ENCODE measurements at regions not wholly inside any gene's neighbourhood (a gene's known extent, or its start where the extent isn't known, plus 50 kb on each side); places are given as distances from the start of the nearest gene placed in this dataset.

- Histone ChIP-seq H3K27ac (no peak overlapping the region), H3K36me3 (ENCODE audit: insufficient read depth, low read length) (no peaks in the 10 kb centered on the region), H3K9ac (ENCODE audit: insufficient read length) (no peak overlapping the region), H3K9me3 (ENCODE audit: low read depth, low read length) (no peaks in the 10 kb centered on the region), H3K4me3 (no peak overlapping the region)
- no peak for DNase-seq (ENCODE audit: low read depth, low spot score)
- TF ChIP-seq EZH2 (IDR thresholded peaks at IDR 0.05), result no peak
- no peak for TF ChIP-seq FOXP2 (optimal IDR thresholded peaks at IDR 0.05; ENCODE audit: control extremely low read depth, extremely low read length, insufficient read depth)
- TF ChIP-seq POLR2AphosphoS5 (IDR thresholded peaks at IDR 0.05; ENCODE audit: borderline replicate concordance, low read depth, low read length), result no peak
Observed at GRCh38 chr7:68984306-68984705, 614.0 kb upstream of the AUTS2 start.

- Histone ChIP-seq H3K36me3 (ENCODE audit: insufficient read depth, low read length) (no peaks in the 10 kb centered on the region), H3K27ac (no peak overlapping the region), H3K9me3 (ENCODE audit: low read depth, low read length) (no peaks in the 10 kb centered on the region), H3K4me3 (no peak overlapping the region), H3K9ac (ENCODE audit: insufficient read length) (no peak overlapping the region)
- DNase-seq (ENCODE audit: low read depth, low spot score), result no peak
- TF ChIP-seq POLR2AphosphoS5 (IDR thresholded peaks at IDR 0.05; ENCODE audit: borderline replicate concordance, low read depth, low read length) (no peak), EZH2 (IDR thresholded peaks at IDR 0.05) (no peak), FOXP2 (optimal IDR thresholded peaks at IDR 0.05; ENCODE audit: control extremely low read depth, extremely low read length, insufficient read depth) (no peak)
Observed at GRCh38 chr7:68994841-68995240, 603.4 kb upstream of the AUTS2 start.

GRCh38 chr7:68998136-68998535 is 600.1 kb upstream of the AUTS2 start:
- Histone ChIP-seq H3K4me3 (no peak overlapping the region), H3K9me3 (ENCODE audit: low read depth, low read length) (no peaks in the 10 kb centered on the region), H3K36me3 (ENCODE audit: insufficient read depth, low read length) (no peaks in the 10 kb centered on the region), H3K9ac (ENCODE audit: insufficient read length) (no peak overlapping the region), H3K27ac (no peak overlapping the region)
- TF ChIP-seq POLR2AphosphoS5 (IDR thresholded peaks at IDR 0.05; ENCODE audit: borderline replicate concordance, low read depth, low read length), result no peak
- TF ChIP-seq FOXP2 (optimal IDR thresholded peaks at IDR 0.05; ENCODE audit: control extremely low read depth, extremely low read length, insufficient read depth), result no peak
- no peak for TF ChIP-seq EZH2 (IDR thresholded peaks at IDR 0.05)
- DNase-seq (ENCODE audit: low read depth, low spot score), result no peak

- no peak overlapping the region for H3K27ac ChIP-seq
- H3K36me3 ChIP-seq (ENCODE audit: insufficient read depth, low read length), result no peaks in the 10 kb centered on the region
- TF ChIP-seq EZH2 (IDR thresholded peaks at IDR 0.05), result no peak
- no peak for TF ChIP-seq POLR2AphosphoS5 (IDR thresholded peaks at IDR 0.05; ENCODE audit: borderline replicate concordance, low read depth, low read length)
- no peak for TF ChIP-seq FOXP2 (optimal IDR thresholded peaks at IDR 0.05; ENCODE audit: control extremely low read depth, extremely low read length, insufficient read depth)
- no peak overlapping the region for H3K9ac ChIP-seq (ENCODE audit: insufficient read length)
- DNase-seq (ENCODE audit: low read depth, low spot score), result no peak
- H3K9me3 ChIP-seq (ENCODE audit: low read depth, low read length), result no peaks in the 10 kb centered on the region
- H3K4me3 ChIP-seq, result no peak overlapping the region
Observed at GRCh38 chr7:69002416-69002815, 595.9 kb upstream of the AUTS2 start.

GRCh38 chr7:69012149-69012548 is 586.1 kb upstream of the AUTS2 start:
- DNase-seq (ENCODE audit: low read depth, low spot score), result no peak
- H3K36me3 ChIP-seq (ENCODE audit: insufficient read depth, low read length), result no peaks in the 10 kb centered on the region
- TF ChIP-seq FOXP2 (optimal IDR thresholded peaks at IDR 0.05; ENCODE audit: control extremely low read depth, extremely low read length, insufficient read depth), result no peak
- no peak for TF ChIP-seq POLR2AphosphoS5 (IDR thresholded peaks at IDR 0.05; ENCODE audit: borderline replicate concordance, low read depth, low read length)
- TF ChIP-seq EZH2 (IDR thresholded peaks at IDR 0.05), result no peak

GRCh38 chr7:69017208-69017607 is 581.1 kb upstream of the AUTS2 start:
- no peak overlapping the region for H3K27ac ChIP-seq
- H3K9me3 ChIP-seq (ENCODE audit: low read depth, low read length), result no peaks in the 10 kb centered on the region
- H3K36me3 ChIP-seq (ENCODE audit: insufficient read depth, low read length), result no peaks in the 10 kb centered on the region
- TF ChIP-seq EZH2 (IDR thresholded peaks at IDR 0.05) (no peak), FOXP2 (optimal IDR thresholded peaks at IDR 0.05; ENCODE audit: control extremely low read depth, extremely low read length, insufficient read depth) (no peak), POLR2AphosphoS5 (IDR thresholded peaks at IDR 0.05; ENCODE audit: borderline replicate concordance, low read depth, low read length) (no peak)
- no peak for DNase-seq (ENCODE audit: low read depth, low spot score)
- H3K4me3 ChIP-seq, result no peak overlapping the region
- no peak overlapping the region for H3K9ac ChIP-seq (ENCODE audit: insufficient read length)

More at GRCh38 chr7:69012149-69012548, 586.1 kb upstream of the AUTS2 start:
- H3K9ac ChIP-seq (ENCODE audit: insufficient read length), result no peak overlapping the region
- no peak overlapping the region for H3K27ac ChIP-seq
- no peaks in the 10 kb centered on the region for H3K9me3 ChIP-seq (ENCODE audit: low read depth, low read length)
- H3K4me3 ChIP-seq, result no peak overlapping the region

GRCh38 chr7:69018200-69018599 is 580.1 kb upstream of the AUTS2 start:
- no peak overlapping the region for H3K9ac ChIP-seq (ENCODE audit: insufficient read length)
- no peak overlapping the region for H3K4me3 ChIP-seq
- H3K9me3 ChIP-seq (ENCODE audit: low read depth, low read length), result no peaks in the 10 kb centered on the region
- H3K36me3 ChIP-seq (ENCODE audit: insufficient read depth, low read length), result no peaks in the 10 kb centered on the region
- TF ChIP-seq EZH2 (IDR thresholded peaks at IDR 0.05) (no peak), FOXP2 (optimal IDR thresholded peaks at IDR 0.05; ENCODE audit: control extremely low read depth, extremely low read length, insufficient read depth) (no peak), POLR2AphosphoS5 (IDR thresholded peaks at IDR 0.05; ENCODE audit: borderline replicate concordance, low read depth, low read length) (no peak)
- no peak for DNase-seq (ENCODE audit: low read depth, low spot score)
- no peak overlapping the region for H3K27ac ChIP-seq

- DNase-seq (ENCODE audit: low read depth, low spot score), result no peak
- no peak overlapping the region for H3K9ac ChIP-seq (ENCODE audit: insufficient read length)
- no peak overlapping the region for H3K4me3 ChIP-seq
- H3K27ac ChIP-seq, result no peak overlapping the region
- no peaks in the 10 kb centered on the region for H3K9me3 ChIP-seq (ENCODE audit: low read depth, low read length)
- H3K36me3 ChIP-seq (ENCODE audit: insufficient read depth, low read length), result no peaks in the 10 kb centered on the region
- TF ChIP-seq POLR2AphosphoS5 (IDR thresholded peaks at IDR 0.05; ENCODE audit: borderline replicate concordance, low read depth, low read length) (no peak), EZH2 (IDR thresholded peaks at IDR 0.05) (no peak), FOXP2 (optimal IDR thresholded peaks at IDR 0.05; ENCODE audit: control extremely low read depth, extremely low read length, insufficient read depth) (no peak)
Observed at GRCh38 chr7:69019437-69019836, 578.8 kb upstream of the AUTS2 start.

GRCh38 chr7:69020536-69020935 is 577.7 kb upstream of the AUTS2 start:
- DNase-seq (ENCODE audit: low read depth, low spot score), result no peak
- Histone ChIP-seq H3K9ac (ENCODE audit: insufficient read length) (no peak overlapping the region), H3K4me3 (no peak overlapping the region), H3K36me3 (ENCODE audit: insufficient read depth, low read length) (no peaks in the 10 kb centered on the region), H3K27ac (no peak overlapping the region), H3K9me3 (ENCODE audit: low read depth, low read length) (no peaks in the 10 kb centered on the region)
- TF ChIP-seq POLR2AphosphoS5 (IDR thresholded peaks at IDR 0.05; ENCODE audit: borderline replicate concordance, low read depth, low read length), result no peak
- TF ChIP-seq FOXP2 (optimal IDR thresholded peaks at IDR 0.05; ENCODE audit: control extremely low read depth, extremely low read length, insufficient read depth), result no peak
- no peak for TF ChIP-seq EZH2 (IDR thresholded peaks at IDR 0.05)
